NCI-H2107 (cell line): ENCODE measurements at regions not wholly inside any gene's neighbourhood (a gene's known extent, or its start where the extent isn't known, plus 50 kb on each side); places are given as distances from the start of the nearest gene placed in this dataset.
"Not testable (repeated sequence)": the region's sequence is repeated elsewhere in the genome, so short reads cannot be mapped to it uniquely, and the experiment has no call there.

Source experiments
- DNase-seq: peaks from one replicate; lab custom pipeline; 2025; lab: John Stamatoyannopoulos, UW

- no peak for DNase-seq
Observed at GRCh38 chr14:104481323-104481722, 98.2 kb upstream of the C14orf180 start.

DNA sequence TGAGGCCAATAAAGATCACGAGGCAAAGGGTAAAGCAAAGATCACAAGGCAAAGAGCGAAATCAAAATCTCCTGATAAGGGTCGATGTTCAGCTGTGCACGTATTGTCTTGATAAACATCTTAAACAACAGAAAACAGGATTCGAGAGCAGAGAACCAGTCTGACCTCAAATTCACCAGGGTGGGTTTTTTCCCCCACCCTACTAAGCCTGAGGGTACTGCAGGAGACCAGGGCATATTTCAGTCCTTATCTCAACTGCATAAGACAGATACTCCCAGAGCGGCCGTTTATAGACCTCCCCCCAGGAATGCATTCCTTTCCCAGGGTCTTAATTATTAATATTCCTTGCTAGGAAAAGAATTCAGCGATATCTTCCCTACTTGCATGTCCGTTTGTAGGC lies 97.5 kb upstream of the C14orf180 start:
- DNase-seq: not testable (repeated sequence)

- DNase-seq: no peak
Observed at GRCh38 chr14:104486222-104486923, 93.2 kb upstream of the C14orf180 start.

DNA sequence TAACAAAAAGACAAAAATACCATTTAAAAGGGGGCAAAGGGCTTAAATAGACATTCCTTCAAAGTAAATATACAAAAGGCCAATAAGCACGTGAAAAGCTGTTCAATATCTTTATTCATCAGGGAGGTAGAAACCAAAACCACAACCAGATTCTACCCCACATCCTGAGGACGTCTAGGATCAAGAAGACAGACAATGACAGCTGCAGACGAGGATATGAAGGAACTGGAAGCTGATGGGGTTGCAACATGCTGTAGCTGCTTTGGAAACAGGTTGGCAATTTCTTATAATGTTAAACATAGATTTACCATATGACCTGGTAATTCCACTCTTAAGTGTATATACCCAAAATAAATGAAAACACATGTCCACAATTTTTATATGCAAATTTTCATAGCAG lies 85.1 kb upstream of the C14orf180 start:
- DNase-seq: no peak

GRCh38 chr14:104496095-104496494 lies 83.5 kb upstream of the C14orf180 start:
- DNase-seq: no peak

DNA sequence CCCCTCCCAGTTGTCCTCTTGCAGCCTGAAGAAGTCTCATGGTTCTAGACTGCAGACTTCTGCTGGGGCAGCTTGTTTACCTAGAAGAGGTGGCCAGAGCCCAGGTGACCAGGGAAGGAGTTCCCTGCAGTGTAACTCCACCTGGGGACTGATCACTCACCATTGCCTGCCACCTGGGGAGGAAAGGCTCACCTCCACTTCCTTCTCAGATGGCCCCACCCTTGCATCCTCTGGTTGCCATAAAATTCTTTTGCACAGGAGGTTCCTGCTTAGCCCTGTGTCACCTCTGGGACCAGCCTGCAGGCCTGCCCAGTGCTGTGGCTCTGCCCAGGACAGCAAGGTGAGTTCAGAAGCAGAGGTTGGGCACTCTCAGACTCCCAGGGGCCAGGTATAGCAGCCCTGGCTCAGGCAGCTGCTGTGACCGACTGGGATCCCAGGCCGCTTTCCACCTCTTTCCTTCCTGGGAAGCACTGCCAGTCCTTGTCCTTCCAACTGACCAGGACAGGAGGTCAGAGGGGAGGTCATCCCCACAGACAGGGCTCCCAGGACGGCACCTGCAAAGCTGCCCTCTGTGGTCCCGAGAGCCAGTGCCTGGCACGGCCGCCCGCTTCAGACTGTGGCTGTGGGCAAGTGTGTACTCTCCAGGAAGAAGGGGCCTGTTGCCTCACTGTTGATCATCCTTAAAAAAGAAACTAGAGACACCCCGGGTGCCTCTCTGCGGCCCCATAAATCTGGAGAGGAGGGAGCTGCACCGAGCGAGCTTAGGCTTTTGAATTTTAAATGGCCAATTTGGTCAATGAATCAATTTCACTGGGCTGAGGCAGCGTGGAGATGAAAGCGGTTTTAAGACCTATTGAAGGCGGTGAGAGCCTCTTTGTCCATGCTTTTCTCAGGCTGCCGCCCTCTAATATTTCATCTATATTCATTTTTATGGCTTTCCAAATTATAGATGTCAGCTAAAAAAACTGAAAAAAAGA lies 79.5 kb upstream of the C14orf180 start:
- DNase-seq: no peak

GRCh38 chr14:104502060-104502459 lies 77.5 kb upstream of the C14orf180 start:
- DNase-seq: no peak

DNA sequence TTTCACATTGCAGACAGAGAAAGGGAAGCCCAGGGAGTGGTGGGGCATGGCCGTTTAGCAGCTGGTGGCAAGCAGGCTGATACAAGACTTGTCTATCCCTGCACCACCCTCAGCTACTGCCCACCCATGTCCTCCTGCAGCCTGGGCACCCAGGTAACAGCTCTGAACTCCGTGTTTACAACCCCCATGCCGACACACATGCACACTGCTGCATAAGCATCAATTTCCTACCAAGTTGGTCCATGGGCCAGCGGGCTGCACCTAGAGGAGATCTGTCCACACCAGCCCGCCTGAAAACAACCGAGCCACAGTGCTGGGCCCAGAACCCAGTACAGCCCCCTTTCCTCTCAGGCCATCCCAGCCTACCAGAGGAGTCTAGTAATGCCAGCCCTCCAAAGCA lies 75.9 kb upstream of the C14orf180 start:
- no peak for DNase-seq

GRCh38 chr14:104504172-104504735 lies 75.3 kb upstream of the C14orf180 start:
- no peak for DNase-seq

- DNase-seq: no peak
Observed at GRCh38 chr14:104505085-104506074, 74.2 kb upstream of the C14orf180 start.

DNA sequence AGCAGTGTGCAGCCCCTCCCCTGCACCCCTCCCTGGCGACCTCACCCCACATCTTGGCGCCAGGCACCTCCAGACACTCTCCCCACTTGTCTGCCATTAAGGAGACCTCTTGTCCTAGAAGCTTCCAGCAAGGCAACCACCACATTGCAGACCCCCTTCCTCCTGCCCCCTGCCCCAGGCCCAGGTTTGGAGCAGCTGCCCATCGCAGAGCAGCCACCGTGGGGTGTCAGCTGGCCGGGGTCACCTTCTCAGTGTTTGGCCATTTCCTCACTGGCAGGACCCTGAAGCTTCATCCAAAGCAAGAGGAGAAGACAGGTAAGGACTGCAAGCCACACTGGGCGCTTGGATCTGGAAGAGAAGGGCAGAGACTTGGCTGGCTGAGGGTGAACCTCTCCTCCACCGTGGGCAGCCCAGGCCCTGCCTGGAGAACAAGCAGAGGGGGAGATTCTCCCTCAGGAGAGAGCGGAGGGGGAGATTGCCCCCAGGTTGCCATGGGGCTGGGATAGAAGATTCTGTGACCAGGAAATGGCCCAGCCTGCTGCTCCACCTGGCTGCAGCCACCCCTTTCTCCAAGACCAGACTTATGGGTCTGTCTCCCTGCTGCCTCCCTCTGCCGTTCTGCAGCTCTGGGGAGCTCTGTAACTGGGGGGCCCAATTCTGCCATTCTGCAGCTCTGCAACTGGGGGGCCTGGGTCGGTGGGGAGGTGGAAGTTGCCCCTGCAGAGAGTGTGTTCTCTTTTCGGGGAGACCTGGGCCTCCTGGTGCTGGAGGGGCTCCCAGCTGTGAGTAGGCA lies 72.9 kb upstream of the C14orf180 start:
- no peak for DNase-seq

GRCh38 chr14:104507443-104507842 lies 72.1 kb upstream of the C14orf180 start:
- DNase-seq: no peak

- no peak for DNase-seq
Observed at GRCh38 chr14:104509673-104510072, 69.9 kb upstream of the C14orf180 start.

DNA sequence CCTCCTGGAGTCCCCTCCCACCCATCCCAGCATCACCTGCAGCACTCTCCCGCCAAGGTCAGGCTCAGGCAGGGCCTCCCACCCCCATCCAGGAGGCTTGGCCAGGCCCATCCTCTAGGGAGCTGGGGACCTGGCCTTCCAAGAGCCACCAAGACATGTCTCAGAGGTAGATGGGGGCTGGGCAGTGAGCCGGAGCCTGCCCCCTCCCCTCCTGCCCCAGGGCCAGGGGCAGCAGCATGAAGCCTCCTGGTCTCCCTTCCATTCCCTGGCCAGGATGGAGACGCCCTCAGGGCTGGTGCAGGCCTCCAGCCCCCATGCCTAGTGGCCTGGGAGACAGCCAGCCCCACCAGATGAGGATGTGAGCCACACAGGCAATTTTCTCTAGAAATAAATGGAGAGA lies 69.3 kb upstream of the C14orf180 start:
- DNase-seq: no peak

- DNase-seq: no peak
Observed at GRCh38 chr14:104510794-104511611, 68.6 kb upstream of the C14orf180 start.

- no peak for DNase-seq
Observed at GRCh38 chr14:104512061-104512460, 67.5 kb upstream of the C14orf180 start.

- no peak for DNase-seq
Observed at GRCh38 chr14:104512771-104513640, 66.6 kb upstream of the C14orf180 start.

DNA sequence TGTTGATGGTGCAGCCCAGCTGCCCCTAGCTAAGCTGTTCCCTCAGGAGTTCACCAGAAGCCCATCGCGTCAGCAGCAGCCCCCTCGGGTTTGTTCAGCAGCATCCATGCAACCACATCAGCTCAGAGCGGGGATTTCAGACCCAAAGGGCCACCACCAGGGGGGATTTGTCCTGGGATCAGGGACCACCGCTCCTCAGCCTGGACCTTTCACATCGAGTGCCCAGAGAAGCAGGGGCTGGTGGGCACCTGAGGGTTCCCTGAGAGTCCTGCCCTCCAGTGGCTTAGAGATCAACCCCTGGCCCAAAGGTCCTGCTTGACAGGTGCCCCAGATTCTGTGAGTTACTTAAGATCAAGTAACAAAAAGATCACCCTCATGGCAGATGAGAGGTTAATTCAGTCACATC lies 65.9 kb upstream of the C14orf180 start:
- no peak for DNase-seq
